ENCODE measurements at regions not wholly inside any gene's neighbourhood (a gene's known extent, or its start where the extent isn't known, plus 50 kb on each side); places are given as distances from the start of the nearest gene placed in this dataset.

- no peaks in the 10 kb centered on the region for H3F3A ChIP-seq (ENCODE audit: insufficient read depth, low read length)
- no peak for TF ChIP-seq EZH2 (IDR thresholded peaks at IDR 0.05; ENCODE audit: borderline replicate concordance, low read length)
- TF ChIP-seq CTCF (IDR thresholded peaks at IDR 0.05; ENCODE audit: low read length) = no peak
- H3K27me3 ChIP-seq (ENCODE audit: insufficient read depth, low read length) = no peaks in the 10 kb centered on the region
- peaks cover 35% of the 10 kb centered on the region for H3K4me1 ChIP-seq (ENCODE audit: insufficient read depth, low read length, severe bottlenecking)
- H3K27ac ChIP-seq (ENCODE audit: low read depth, low read length, poor library complexity, severe bottlenecking) = no peak overlapping the region
- no peaks in the 10 kb centered on the region for H3K79me2 ChIP-seq (ENCODE audit: insufficient read depth, low read length)
- H3K9me3 ChIP-seq (ENCODE audit: low read length) = no peaks in the 10 kb centered on the region
- no peaks in the 10 kb centered on the region for H3K36me3 ChIP-seq (ENCODE audit: insufficient read depth, low read length)
- no peak overlapping the region for H3K9ac ChIP-seq (ENCODE audit: low read length)
- no peaks in the 10 kb centered on the region for H4K20me1 ChIP-seq (ENCODE audit: insufficient read depth, low read length)
- no peaks in the 10 kb centered on the region for H3K9me2 ChIP-seq (ENCODE audit: low read depth, low read length)
- H3K4me3 ChIP-seq (ENCODE audit: low read depth, low read length, poor library complexity, severe bottlenecking) = no peak overlapping the region
- H3K4me2 ChIP-seq (ENCODE audit: low read length) = no peak overlapping the region
- H2AFZ ChIP-seq (ENCODE audit: low read length) = no peak overlapping the region
These were observed 54.9 kb upstream of the DIPK1A start for GRCh38 chr1:93016171-93016570.

GRCh38 chr1:93021539-93022134, 57.4 kb upstream of the MTF2 start:
- no peak overlapping the region for H2AFZ ChIP-seq (ENCODE audit: low read length)
- no peaks in the 10 kb centered on the region for H4K20me1 ChIP-seq (ENCODE audit: insufficient read depth, low read length)
- no peaks in the 10 kb centered on the region for H3K9me2 ChIP-seq (ENCODE audit: low read depth, low read length)
- H3K27me3 ChIP-seq (ENCODE audit: insufficient read depth, low read length) = no peaks in the 10 kb centered on the region
- peak overlapping the region; percentile 28 for H3K4me3 ChIP-seq (ENCODE audit: low read depth, low read length, poor library complexity, severe bottlenecking)
- peak overlapping the region; percentile 67 for H3K9ac ChIP-seq (ENCODE audit: low read length)
- H3K9me3 ChIP-seq (ENCODE audit: low read length) = no peaks in the 10 kb centered on the region
- no peaks in the 10 kb centered on the region for H3K79me2 ChIP-seq (ENCODE audit: insufficient read depth, low read length)
- TF ChIP-seq CTCF (IDR thresholded peaks at IDR 0.05; ENCODE audit: low read length) = peak; percentile 94
- no peak for TF ChIP-seq EZH2 (IDR thresholded peaks at IDR 0.05; ENCODE audit: borderline replicate concordance, low read length)
- peaks cover 4% of the 10 kb centered on the region; the same call in 1 of the 2 replicates for H3F3A ChIP-seq (ENCODE audit: insufficient read depth, low read length)
- no peaks in the 10 kb centered on the region for H3K36me3 ChIP-seq (ENCODE audit: insufficient read depth, low read length)
- peak overlapping the region; percentile 98 for H3K27ac ChIP-seq (ENCODE audit: low read depth, low read length, poor library complexity, severe bottlenecking)
- H3K4me1 ChIP-seq (ENCODE audit: insufficient read depth, low read length, severe bottlenecking) = peaks cover 56% of the 10 kb centered on the region
- peak overlapping the region; percentile 55 for H3K4me2 ChIP-seq (ENCODE audit: low read length)

GRCh38 chr1:93022580-93022979, 56.5 kb upstream of the MTF2 start:
- H4K20me1 ChIP-seq (ENCODE audit: insufficient read depth, low read length) = no peaks in the 10 kb centered on the region
- peaks cover 64% of the 10 kb centered on the region for H3K4me1 ChIP-seq (ENCODE audit: insufficient read depth, low read length, severe bottlenecking)
- H3K9me2 ChIP-seq (ENCODE audit: low read depth, low read length) = no peaks in the 10 kb centered on the region
- H3K9me3 ChIP-seq (ENCODE audit: low read length) = no peaks in the 10 kb centered on the region
- H3K36me3 ChIP-seq (ENCODE audit: insufficient read depth, low read length) = no peaks in the 10 kb centered on the region
- H3K27me3 ChIP-seq (ENCODE audit: insufficient read depth, low read length) = no peaks in the 10 kb centered on the region
- peak overlapping the region; percentile 55 for H3K4me2 ChIP-seq (ENCODE audit: low read length)
- TF ChIP-seq EZH2 (IDR thresholded peaks at IDR 0.05; ENCODE audit: borderline replicate concordance, low read length) = no peak
- no peak for TF ChIP-seq CTCF (IDR thresholded peaks at IDR 0.05; ENCODE audit: low read length)
- H3K79me2 ChIP-seq (ENCODE audit: insufficient read depth, low read length) = no peaks in the 10 kb centered on the region
- peak overlapping the region; percentile 28 for H3K4me3 ChIP-seq (ENCODE audit: low read depth, low read length, poor library complexity, severe bottlenecking)
- peaks cover 4% of the 10 kb centered on the region; the same call in 1 of the 2 replicates for H3F3A ChIP-seq (ENCODE audit: insufficient read depth, low read length)
- peak overlapping the region; percentile 67 for H3K9ac ChIP-seq (ENCODE audit: low read length)
- H3K27ac ChIP-seq (ENCODE audit: low read depth, low read length, poor library complexity, severe bottlenecking) = peak overlapping the region; percentile 98
- H2AFZ ChIP-seq (ENCODE audit: low read length) = no peak overlapping the region
